A549 (cell line): ENCODE measurements at regions not wholly inside any gene's neighbourhood (a gene's known extent, or its start where the extent isn't known, plus 50 kb on each side); places are given as distances from the start of the nearest gene placed in this dataset.

ENCODE experiments used
- ATAC-seq, 2 experiments: fragments of 200-7000 bp in 1 of 2; fragments of >200 bp in 1 of 2; cut with Nextera tagmentation in 1 of 2; cut with Tn5 transposase in 1 of 2; 3 replicates each; pipeline versions ENCODE4 v1.8.0 to v1.9.1; 2018 to 2020; ENCODE audit warnings: mild to moderate bottlenecking in 1 of 2, moderate library complexity in 1 of 2
- CTCF ChIA-PET: fragments of 300-600 bp; sonication (Branson Sonifier 250); formaldehyde crosslinking; extraction: SDS; loops from one replicate; lab custom pipeline; 2021; ENCODE audit warnings: antibody characterized with exemption, inconsistent platforms; lab: Yijun Ruan, JAX
- POLR2A ChIA-PET: fragments of 350-600 bp; formaldehyde crosslinking; extraction: SDS; loops from one replicate; lab custom pipeline; 2021; ENCODE audit warnings: antibody characterized with exemption, inconsistent platforms; lab: Yijun Ruan, JAX
- DNase-seq, 2 experiments: peaks; one replicate each; pipeline versions ENCODE4 v3.0.0 to v3.0.0-alpha.2; 2011 to 2016; ENCODE audit warnings: low read depth in 1 of 2, low spot score in 1 of 2
- FAIRE-seq: peaks from 2 replicates; lab custom pipeline; 2011; peaks lifted over from hg19 to GRCh38; lab: Jason Lieb, UNC
- H3K27ac ChIP-seq, 2 experiments: fragments of >200 bp; sonication (Bioruptor Twin); formaldehyde crosslinking; 3 replicates each; pipeline ENCODE4 v1.5.1; 2016 to 2017
- H3K4me1 ChIP-seq: fragments of >200 bp; sonication (Bioruptor Twin); formaldehyde crosslinking; 3 replicates; pipeline ENCODE4 v1.6.1; 2016
- H3K4me2 ChIP-seq: fragments of >200 bp; sonication (Bioruptor Twin); formaldehyde crosslinking; 3 replicates; pipeline ENCODE4 v1.6.1; 2016
- H3K4me3 ChIP-seq: fragments of >200 bp; sonication (Bioruptor Twin); formaldehyde crosslinking; 3 replicates; pipeline ENCODE4 v1.5.1; 2016
- H3K9me3 ChIP-seq: fragments of >200 bp; sonication (Bioruptor Twin); formaldehyde crosslinking; 3 replicates; pipeline ENCODE4 v1.6.1; 2016
- CEBPB ChIP-seq, 2 experiments: fragments of >200 bp in 1 of 2; sonication (Bioruptor Twin) in 1 of 2; formaldehyde crosslinking in 1 of 2; IDR thresholded peaks; 2 replicates each; pipeline ENCODE4 v1.6.1; 2012 to 2016
- CHD4 ChIP-seq: fragments of 200-600 bp; sonication (generic); IDR thresholded peaks from 2 replicates; pipeline ENCODE4 v1.6.1; 2016; ENCODE audit warnings: antibody characterized with exemption, mild to moderate bottlenecking, borderline replicate concordance
- FOSB ChIP-seq: fragments of 250-450 bp; sonication (Bioruptor Pico); IDR thresholded peaks from 2 replicates; pipeline ENCODE4 v1.5.0; 2020; ENCODE audit warnings: mild to moderate bottlenecking, moderate library complexity
- FOXS1 ChIP-seq: fragments of 250-450 bp; sonication (Bioruptor Pico); IDR thresholded peaks from 2 replicates; pipeline ENCODE4 v1.5.0; 2020; ENCODE audit warnings: mild to moderate bottlenecking, moderate library complexity
- GATA3 ChIP-seq: IDR thresholded peaks from 2 replicates; pipeline ENCODE4 v1.6.1; 2012; ENCODE audit warnings: borderline replicate concordance
- HEYL ChIP-seq: fragments of 250-450 bp; sonication (Bioruptor Pico); IDR thresholded peaks from 2 replicates; pipeline ENCODE4 v1.8.0; 2021; ENCODE audit warnings: mild to moderate bottlenecking, moderate library complexity
- KDM1A ChIP-seq: fragments of 200-600 bp; sonication (generic); IDR thresholded peaks from 2 replicates; pipeline ENCODE4 v1.6.1; 2016; ENCODE audit warnings: low read depth, mild to moderate bottlenecking
- KDM5A ChIP-seq: fragments of 200-600 bp; sonication (generic); IDR thresholded peaks from 2 replicates; pipeline ENCODE4 v1.6.1; 2016; ENCODE audit warnings: antibody characterized with exemption, mild to moderate bottlenecking
- NPAS2 ChIP-seq: fragments of 250-450 bp; sonication (Bioruptor Pico); IDR thresholded peaks from 2 replicates; pipeline ENCODE4 v1.8.0; 2022; ENCODE audit warnings: mild to moderate bottlenecking, moderate library complexity, borderline replicate concordance
- PHF8 ChIP-seq: fragments of 200-600 bp; sonication (generic); IDR thresholded peaks from 2 replicates; pipeline ENCODE4 v1.6.1; 2016; ENCODE audit warnings: low read depth, mild to moderate bottlenecking, antibody characterized with exemption, moderate library complexity, borderline replicate concordance
- POLR2AphosphoS2 ChIP-seq: conservative IDR thresholded peaks from 2 replicates; pipeline ENCODE4 v1.6.1; 2012; ENCODE audit warnings: low read length, improper control_type of control experiment, inconsistent platforms
- RARB ChIP-seq: fragments of 250-450 bp; sonication (Bioruptor Pico); IDR thresholded peaks from 2 replicates; pipeline ENCODE4 v1.8.0; 2021; ENCODE audit warnings: mild to moderate bottlenecking, moderate library complexity
- RNF2 ChIP-seq: fragments of 200-600 bp; sonication (generic); IDR thresholded peaks from 2 replicates; pipeline ENCODE4 v1.6.1; 2016; ENCODE audit warnings: low read depth, mild to moderate bottlenecking, antibody characterized with exemption, moderate library complexity, borderline replicate concordance
- SREBF2 ChIP-seq: fragments of 450-650 bp; IDR thresholded peaks from 2 replicates; pipeline ENCODE4 v1.6.1; 2014; ENCODE audit warnings: mild to moderate bottlenecking, moderate library complexity
- TFCP2L1 ChIP-seq: fragments of 250-450 bp; sonication (Bioruptor Pico); IDR thresholded peaks from 2 replicates; pipeline ENCODE4 v1.5.0; 2021; ENCODE audit warnings: mild to moderate bottlenecking
- TP53 ChIP-seq: fragments of 250-450 bp; sonication (Bioruptor Pico); IDR thresholded peaks from 2 replicates; pipeline ENCODE4 v1.5.0; 2021; ENCODE audit warnings: mild to moderate bottlenecking, moderate library complexity
- ZNF302 ChIP-seq: fragments of 250-450 bp; sonication (Bioruptor Pico); IDR thresholded peaks from 2 replicates; pipeline ENCODE4 v1.9.0; 2021; ENCODE audit warnings: inconsistent platforms, mild to moderate bottlenecking, moderate library complexity
- WGBS: methylation state at CpG from one replicate; pipeline ENCODE4 v1.1.6; 2017; ENCODE audit errors: missing lambda C conversion rate; 5-methylcytosine and 5-hydroxymethylcytosine counted together
- TF ChIP-seq, protein P1 (sequence below): fragments of 150-350 bp; IDR thresholded peaks from 2 replicates; pipeline ENCODE4 v1.6.1; 2014; ENCODE audit warnings: low read depth, mild to moderate bottlenecking, low read length
- TF ChIP-seq, protein P2 (sequence below): IDR thresholded peaks from 2 replicates; pipeline ENCODE4 v1.6.1; 2012
- TF ChIP-seq, protein P3 (sequence below): fragments of >200 bp; sonication (Bioruptor Twin); formaldehyde crosslinking; IDR thresholded peaks from 3 replicates; pipeline ENCODE4 v1.6.1; 2016

DNA sequence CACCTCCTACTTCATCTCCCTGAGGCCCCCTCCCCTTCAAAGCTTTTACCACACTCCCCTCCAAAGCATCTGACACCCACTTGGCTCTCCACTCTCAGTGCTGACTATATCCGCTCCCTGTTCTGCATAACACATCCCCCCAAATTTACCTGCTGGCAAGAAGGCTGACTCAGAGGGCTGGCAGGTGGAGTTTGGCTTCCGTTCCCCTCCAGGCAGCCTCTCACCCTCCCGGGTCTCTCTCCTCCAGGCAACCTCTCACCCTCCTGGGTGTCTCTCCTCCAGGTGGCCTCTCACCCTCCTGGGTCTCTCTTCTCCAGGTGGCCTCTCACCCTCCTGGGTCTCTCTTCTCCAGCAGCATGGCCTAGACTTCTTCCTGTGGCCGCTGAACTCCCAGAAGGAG, 562.1 kb downstream of the NPHP4 start:
- WGBS, result 9% methylated on average over 4 of the region's 4 CpGs
- CTCF ChIA-PET, result no interaction called here

GRCh38 chr1:5428351-5428750, 563.9 kb downstream of the NPHP4 start:
- FAIRE-seq, result no peak
- TF ChIP-seq RNF2, result no peak
- TF ChIP-seq FOSB (CRISPR knock-in tag), result no peak
- no peak for TF ChIP-seq KDM5A
- TF ChIP-seq, protein P1, sequence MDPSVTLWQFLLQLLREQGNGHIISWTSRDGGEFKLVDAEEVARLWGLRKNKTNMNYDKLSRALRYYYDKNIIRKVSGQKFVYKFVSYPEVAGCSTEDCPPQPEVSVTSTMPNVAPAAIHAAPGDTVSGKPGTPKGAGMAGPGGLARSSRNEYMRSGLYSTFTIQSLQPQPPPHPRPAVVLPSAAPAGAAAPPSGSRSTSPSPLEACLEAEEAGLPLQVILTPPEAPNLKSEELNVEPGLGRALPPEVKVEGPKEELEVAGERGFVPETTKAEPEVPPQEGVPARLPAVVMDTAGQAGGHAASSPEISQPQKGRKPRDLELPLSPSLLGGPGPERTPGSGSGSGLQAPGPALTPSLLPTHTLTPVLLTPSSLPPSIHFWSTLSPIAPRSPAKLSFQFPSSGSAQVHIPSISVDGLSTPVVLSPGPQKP, result no peak
- TF ChIP-seq HEYL (CRISPR knock-in tag), result no peak
- TF ChIP-seq, all 56 proteins: peak for 0
- H3K4me1 ChIP-seq, result no peaks in the 10 kb centered on the region

More for the DNA sequence above, 562.1 kb downstream of the NPHP4 start:
- ATAC-seq (no peak), FAIRE-seq (no peak), DNase-seq (no peak)
- H3K4me2 ChIP-seq, result no peak overlapping the region
- no peaks in the 10 kb centered on the region for H3K9me3 ChIP-seq
- POLR2A ChIA-PET, result no interaction called here
- no peaks in the 10 kb centered on the region for H3K4me1 ChIP-seq
- no peak overlapping the region for H3K4me3 ChIP-seq
- TF ChIP-seq SREBF2 (no peak), TFCP2L1 (CRISPR knock-in tag) (no peak), TP53 (no peak), KDM1A (no peak), POLR2AphosphoS2 (no peak), RARB (CRISPR knock-in tag) (no peak), PHF8 (no peak), GATA3 (no peak), ZNF302 (CRISPR knock-in tag) (no peak), CHD4 (no peak), NPAS2 (no peak), CEBPB (IDR thresholded peaks at IDR 0.05) (no peak)
- TF ChIP-seq, protein P2, sequence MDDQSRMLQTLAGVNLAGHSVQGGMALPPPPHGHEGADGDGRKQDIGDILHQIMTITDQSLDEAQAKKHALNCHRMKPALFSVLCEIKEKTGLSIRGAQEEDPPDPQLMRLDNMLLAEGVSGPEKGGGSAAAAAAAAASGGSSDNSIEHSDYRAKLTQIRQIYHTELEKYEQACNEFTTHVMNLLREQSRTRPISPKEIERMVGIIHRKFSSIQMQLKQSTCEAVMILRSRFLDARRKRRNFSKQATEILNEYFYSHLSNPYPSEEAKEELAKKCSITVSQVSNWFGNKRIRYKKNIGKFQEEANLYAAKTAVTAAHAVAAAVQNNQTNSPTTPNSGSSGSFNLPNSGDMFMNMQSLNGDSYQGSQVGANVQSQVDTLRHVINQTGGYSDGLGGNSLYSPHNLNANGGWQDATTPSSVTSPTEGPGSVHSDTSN, result no peak
- H3K27ac ChIP-seq, result no peak overlapping the region

GRCh38 chr1:5427026-5427613, 565.1 kb downstream of the NPHP4 start:
- no peaks in the 10 kb centered on the region for H3K9me3 ChIP-seq
- ATAC-seq (no peak), DNase-seq (no peak), FAIRE-seq (no peak)
- WGBS, result 48% methylated on average over 5 of the region's 9 CpGs
- POLR2A ChIA-PET, result no interaction called here
- H3K27ac ChIP-seq, result no peak overlapping the region
- no peaks in the 10 kb centered on the region for H3K4me1 ChIP-seq
- CTCF ChIA-PET, result no interaction called here
- H3K4me2 ChIP-seq, result no peak overlapping the region
- TF ChIP-seq, protein P3, sequence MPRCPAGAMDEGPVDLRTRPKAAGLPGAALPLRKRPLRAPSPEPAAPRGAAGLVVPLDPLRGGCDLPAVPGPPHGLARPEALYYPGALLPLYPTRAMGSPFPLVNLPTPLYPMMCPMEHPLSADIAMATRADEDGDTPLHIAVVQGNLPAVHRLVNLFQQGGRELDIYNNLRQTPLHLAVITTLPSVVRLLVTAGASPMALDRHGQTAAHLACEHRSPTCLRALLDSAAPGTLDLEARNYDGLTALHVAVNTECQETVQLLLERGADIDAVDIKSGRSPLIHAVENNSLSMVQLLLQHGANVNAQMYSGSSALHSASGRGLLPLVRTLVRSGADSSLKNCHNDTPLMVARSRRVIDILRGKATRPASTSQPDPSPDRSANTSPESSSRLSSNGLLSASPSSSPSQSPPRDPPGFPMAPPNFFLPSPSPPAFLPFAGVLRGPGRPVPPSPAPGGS, result no peak
- TF ChIP-seq, protein P1, result no peak
- no peak for TF ChIP-seq FOXS1 (CRISPR knock-in tag)
- no peak overlapping the region for H3K4me3 ChIP-seq

More at GRCh38 chr1:5428351-5428750, 563.9 kb downstream of the NPHP4 start:
- H3K4me3 ChIP-seq, result no peak overlapping the region
- ATAC-seq (no peak), DNase-seq (no peak)
- CTCF ChIA-PET, result no interaction called here
- no peaks in the 10 kb centered on the region for H3K9me3 ChIP-seq
- no peak overlapping the region for H3K27ac ChIP-seq
- H3K4me2 ChIP-seq, result no peak overlapping the region
- POLR2A ChIA-PET, result no interaction called here
- WGBS, result 14% methylated on average over 7 of the region's 7 CpGs
